ENCODE measurements at regions not wholly inside any gene's neighbourhood (a gene's known extent, or its start where the extent isn't known, plus 50 kb on each side); places are given as distances from the start of the nearest gene placed in this dataset.

- no peak for DNase-seq (ENCODE audit: low read depth)
Measured at GRCh38 chr13:30031488-30031887, 181.1 kb upstream of the UBL3 start.

- DNase-seq (ENCODE audit: low read depth): no peak
Measured at GRCh38 chr13:30030141-30030750, 179.8 kb upstream of the UBL3 start.

DNA sequence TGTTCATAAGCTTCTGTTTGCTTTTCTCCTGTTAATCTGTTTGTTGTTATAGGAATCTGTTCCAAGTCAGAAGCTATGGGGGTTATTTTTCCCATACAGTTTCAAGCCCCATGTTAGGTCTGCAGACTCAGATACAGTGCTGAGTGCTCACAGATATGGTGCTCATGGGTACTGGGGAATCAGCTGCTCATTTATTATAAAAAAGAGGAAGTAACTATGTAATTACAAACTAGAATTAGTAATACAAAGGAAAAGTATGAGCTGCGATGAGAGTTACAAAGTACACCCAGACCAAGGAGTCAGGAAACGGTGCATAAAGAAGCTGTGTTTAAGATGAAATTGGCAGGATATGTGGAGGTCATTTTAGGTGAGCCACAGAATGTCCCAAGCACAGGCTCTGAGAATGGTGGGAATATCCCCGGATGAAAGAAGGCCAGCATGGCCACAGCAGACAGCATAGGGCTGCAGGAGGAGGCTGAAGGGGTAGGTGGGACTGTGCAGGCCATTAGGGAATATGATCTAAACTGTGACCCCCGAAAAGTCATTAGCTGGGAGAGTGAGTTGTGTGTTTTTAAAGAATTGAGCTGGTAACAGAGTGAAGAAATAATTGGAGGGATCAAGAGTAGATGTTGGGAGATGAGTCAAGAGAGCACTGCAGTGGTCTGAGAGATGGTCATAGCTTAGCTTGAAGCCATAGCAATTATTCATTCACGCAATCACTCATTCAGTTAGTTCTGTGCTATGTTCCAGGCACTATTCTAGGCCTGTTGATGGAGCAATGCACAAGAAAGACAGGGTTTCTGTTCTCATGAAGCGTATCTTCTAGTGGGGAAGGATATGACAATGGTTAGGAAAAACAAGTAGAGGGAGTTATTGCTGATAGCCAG, 177.4 kb upstream of the UBL3 start:
- no peak for DNase-seq (ENCODE audit: low read depth)

- DNase-seq (ENCODE audit: low read depth): no peak
Measured at GRCh38 chr13:30026909-30027308, 176.5 kb upstream of the UBL3 start.

- no peak for DNase-seq (ENCODE audit: low read depth)
Measured at GRCh38 chr13:30026093-30026492, 175.7 kb upstream of the UBL3 start.

DNA sequence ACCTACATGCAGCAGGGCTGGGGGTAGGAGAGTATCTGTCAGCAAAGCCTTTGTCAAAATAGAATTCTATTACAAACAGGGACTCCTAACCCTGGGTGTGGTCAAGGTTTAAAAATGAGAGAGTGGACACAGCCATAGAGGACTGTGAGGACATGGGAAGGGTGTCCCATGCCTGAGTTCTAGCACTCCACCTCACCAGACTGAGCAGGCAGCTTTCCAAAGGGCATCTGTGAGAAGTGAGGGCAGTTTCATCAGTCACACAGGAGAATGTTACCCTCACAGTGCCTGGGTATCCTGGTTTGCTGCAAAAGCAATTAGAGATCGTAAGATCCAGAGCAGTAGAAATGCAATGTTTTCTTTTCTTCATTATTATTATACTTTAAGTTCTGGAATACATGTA, 174.9 kb upstream of the UBL3 start:
- no peak for DNase-seq (ENCODE audit: low read depth)

- DNase-seq (ENCODE audit: low read depth): no peak
Measured at GRCh38 chr13:30024125-30024865, 173.9 kb upstream of the UBL3 start.

- DNase-seq (ENCODE audit: low read depth): no peak
Measured at GRCh38 chr13:30023196-30023895, 172.9 kb upstream of the UBL3 start.

DNA sequence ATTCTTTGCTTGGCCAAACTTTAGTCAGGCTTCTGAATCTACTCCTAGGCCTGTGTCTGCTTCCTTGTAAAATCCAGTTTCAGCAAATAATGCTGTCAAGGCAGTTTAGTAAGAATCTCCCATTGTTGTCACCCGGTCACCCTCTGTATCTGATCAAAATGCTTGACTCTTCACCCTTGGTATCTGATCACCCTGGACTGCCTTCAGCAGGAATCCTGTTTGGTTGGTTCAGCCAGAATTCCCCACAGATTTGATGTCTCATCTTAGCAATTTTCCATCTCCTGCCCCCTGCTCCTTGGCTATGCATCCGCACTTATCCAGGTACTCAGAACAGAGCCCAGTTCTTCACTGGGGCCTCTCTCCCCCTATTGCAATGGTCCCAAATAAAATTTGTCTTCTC, 172.4 kb upstream of the UBL3 start:
- DNase-seq (ENCODE audit: low read depth): no peak

DNA sequence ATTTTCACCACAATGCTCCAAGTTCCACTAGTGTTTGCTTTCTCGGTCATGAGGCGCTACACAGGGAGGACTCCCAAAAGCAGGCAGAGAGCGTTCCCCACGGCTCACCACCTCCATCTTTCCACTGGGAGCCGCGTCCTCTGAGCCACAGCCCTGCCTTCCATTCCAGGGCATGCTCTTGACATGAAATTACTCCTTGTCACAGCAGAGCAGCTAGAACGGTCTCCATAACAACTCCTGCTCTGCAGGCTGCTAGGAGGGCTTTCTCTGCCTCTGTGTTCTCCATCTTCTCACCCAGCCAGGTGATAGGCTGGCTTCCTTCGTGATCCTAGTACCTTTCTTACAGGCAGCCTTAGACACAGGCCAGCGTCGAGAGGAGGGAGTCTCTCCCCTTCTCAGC, 171.8 kb upstream of the UBL3 start:
- DNase-seq (ENCODE audit: low read depth): no peak

- DNase-seq (ENCODE audit: low read depth): no peak
Measured at GRCh38 chr13:30021611-30022010, 171.2 kb upstream of the UBL3 start.

GRCh38 chr13:30020726-30021312, 170.4 kb upstream of the UBL3 start:
- no peak for DNase-seq (ENCODE audit: low read depth)

DNA sequence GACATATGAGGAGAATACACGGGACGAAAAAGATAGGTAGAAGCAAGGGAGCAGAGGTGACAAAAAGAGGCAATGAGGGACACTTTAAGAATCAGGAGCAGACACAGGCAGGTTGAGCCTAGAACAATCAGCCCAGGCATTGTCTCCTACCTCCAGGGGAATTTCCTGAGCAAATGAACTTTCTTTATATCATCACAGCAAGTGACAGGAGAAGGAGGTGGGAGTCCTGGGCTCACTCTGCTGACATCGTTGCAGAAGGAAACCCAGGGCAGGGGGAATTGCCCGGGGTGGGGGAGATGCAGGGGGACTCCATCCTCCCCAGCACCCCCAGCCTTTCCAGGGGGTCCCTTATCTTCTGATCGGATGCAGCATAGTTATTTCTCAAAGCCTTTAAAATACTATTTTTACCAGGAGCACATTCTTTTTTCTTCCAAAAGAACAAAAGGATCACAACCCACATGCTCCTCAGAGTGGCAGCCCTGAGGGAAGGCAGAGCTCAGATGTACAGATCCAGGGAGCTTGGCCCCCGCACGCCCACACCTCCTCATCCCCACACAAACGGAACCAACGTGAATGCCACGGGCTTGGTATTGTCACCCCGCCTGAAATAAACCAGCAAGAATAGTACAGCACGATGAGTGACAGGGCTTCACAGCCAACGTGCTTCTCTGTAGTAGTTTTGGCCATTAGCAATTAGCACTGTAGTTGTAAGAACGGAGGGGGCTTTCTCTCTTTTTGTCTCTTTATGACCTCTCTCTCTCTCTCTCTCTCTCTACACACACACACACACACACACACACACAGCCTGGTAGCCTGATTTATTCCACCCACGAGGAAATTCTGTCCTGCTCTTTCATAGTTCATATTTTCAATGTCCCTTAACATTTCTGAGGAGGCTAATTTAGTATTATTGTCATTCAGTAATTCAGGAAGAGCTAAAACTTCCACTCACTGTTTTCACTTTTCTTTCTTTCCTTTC, 169.5 kb upstream of the UBL3 start:
- DNase-seq (ENCODE audit: low read depth): no peak

DNA sequence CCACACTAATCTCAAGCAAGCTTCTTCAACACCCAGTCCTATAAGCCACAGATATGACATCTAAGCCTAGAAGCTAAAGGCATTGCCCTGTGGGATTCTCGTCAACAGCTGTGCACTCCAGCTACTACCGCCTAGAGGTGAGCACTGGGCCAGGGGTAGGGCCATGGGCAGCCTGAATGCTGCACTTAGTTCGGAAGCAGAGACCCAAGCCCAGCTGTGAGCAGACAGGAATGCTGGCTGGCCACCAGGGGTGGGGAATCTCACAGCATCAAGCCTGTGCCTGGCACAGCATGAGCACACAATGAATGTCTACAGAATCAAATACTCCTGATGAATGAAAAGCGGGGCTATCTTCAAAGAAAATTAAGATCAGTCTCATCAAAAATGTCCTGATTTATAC, 167.5 kb upstream of the UBL3 start:
- DNase-seq (ENCODE audit: low read depth): no peak

DNA sequence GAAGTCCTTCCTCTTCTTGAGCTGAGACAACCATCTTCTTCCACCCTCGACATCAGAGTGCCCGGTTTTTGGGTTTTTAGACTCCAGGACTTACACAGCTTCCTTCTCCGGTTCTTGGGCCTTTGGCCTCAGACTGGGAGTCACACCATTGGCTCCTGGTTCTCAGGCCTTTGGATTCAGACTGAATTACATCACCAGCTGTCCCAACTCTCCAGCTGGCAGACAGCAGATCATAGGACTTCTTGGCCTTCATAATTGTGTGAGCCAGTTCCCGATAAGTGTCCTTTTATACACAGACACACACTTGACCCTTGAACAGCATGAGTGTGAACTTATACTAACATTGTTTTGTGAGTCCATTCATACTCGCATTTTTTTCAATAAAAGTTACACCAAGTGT, 166.0 kb upstream of the UBL3 start:
- DNase-seq (ENCODE audit: low read depth): no peak

GRCh38 chr13:30009411-30009810, 159.0 kb upstream of the UBL3 start:
- no peak for DNase-seq (ENCODE audit: low read depth)

DNA sequence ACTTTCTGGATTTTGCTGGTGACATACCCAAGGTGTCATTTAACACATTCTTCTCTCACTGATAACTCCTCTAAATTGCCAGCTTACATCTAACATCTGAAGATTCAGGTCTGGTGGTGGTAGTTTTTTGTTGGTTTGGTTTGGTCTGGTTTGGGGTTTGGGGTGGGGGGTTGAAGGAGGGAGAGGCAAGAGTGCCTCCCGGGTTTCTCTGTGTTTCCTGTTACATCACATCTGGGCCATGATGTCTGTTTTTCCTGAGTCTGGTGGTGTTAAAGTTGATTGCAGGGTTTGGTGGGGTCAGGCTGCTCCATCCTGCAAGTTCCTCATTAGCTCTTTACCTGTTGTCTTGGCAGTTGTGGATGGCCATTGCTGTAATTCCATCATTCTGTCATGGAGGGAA, 155.8 kb upstream of the UBL3 start:
- DNase-seq (ENCODE audit: low read depth): no peak

- no peak for DNase-seq (ENCODE audit: low read depth)
Measured at GRCh38 chr13:30004204-30004603, 153.8 kb upstream of the UBL3 start.

DNA sequence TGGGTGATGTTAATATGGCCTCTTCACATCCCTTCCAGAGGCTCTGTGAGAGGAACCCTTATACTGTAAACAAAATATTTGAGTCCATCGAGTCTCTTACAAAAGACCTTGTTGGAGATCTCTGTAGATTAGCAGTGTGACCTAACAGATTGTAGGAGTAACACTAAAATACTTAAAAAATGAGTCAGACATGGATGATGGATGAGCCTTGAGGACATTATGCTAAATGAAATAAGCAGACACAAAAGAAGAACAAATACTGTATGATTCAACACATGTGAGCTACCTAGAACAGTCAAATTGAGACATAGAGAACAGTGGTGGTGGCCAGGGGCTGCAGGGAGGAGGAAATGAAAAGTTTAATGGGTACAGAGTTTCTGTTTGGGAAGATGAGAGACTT, 152.2 kb upstream of the UBL3 start:
- DNase-seq (ENCODE audit: low read depth): no peak

- DNase-seq (ENCODE audit: low read depth): no peak
Measured at GRCh38 chr13:30000370-30000765, 150.0 kb upstream of the UBL3 start.
